Pancreas (tissue), 10 donors: ENCODE measurements at regions not wholly inside any gene's neighbourhood (a gene's known extent, or its start where the extent isn't known, plus 50 kb on each side); places are given as distances from the start of the nearest gene placed in this dataset.
A peak's percentile ranks its signal among the peaks of the same experiment; 100 is the strongest.

Experiments used
- ATAC-seq, 4 donors: fragments of 200-7000 bp; cut with Tn5 transposase; one replicate each; pipeline versions ENCODE4 v1.8.0 to v1.9.1; 2020; ENCODE audit warnings: mild to moderate bottlenecking in 4 of 4, moderate library complexity in 4 of 4
- DNase-seq, 6 donors: peaks; one replicate each; pipeline ENCODE4 v3.0.0-alpha.2; 2020
- FAIRE-seq: peaks from 2 replicates; lab custom pipeline; 2012; peaks lifted over from hg19 to GRCh38; lab: Jason Lieb, UNC
- H3K27ac ChIP-seq, 4 donors: fragments of 200-600 bp; sonication (generic); 1 replicate in 3 of 4; 2 replicates in 1 of 4; pipeline versions ENCODE4 v1.5.0 to v1.8.0; 2020
- H3K27me3 ChIP-seq, 4 donors: fragments of 200-600 bp; one replicate each; pipeline ENCODE4 v1.8.0; 2021
- H3K36me3 ChIP-seq, 3 donors: fragments of 200-600 bp; sonication (generic) in 1 of 3; one replicate each; pipeline versions ENCODE4 v1.5.0 to v1.8.0; 2020 to 2021
- H3K4me1 ChIP-seq, 3 donors: fragments of 200-600 bp; one replicate each; pipeline ENCODE4 v1.8.0; 2021
- H3K4me3 ChIP-seq, 4 donors: fragments of 200-600 bp; sonication (generic) in 2 of 4; one replicate each; pipeline versions ENCODE4 v1.5.0 to v1.8.0; 2020 to 2021
- H3K9me3 ChIP-seq, 4 donors: fragments of 200-600 bp; one replicate each; pipeline ENCODE4 v1.8.0; 2021
- CTCF ChIP-seq, 4 donors: fragments of 200-600 bp; sonication (generic) in 3 of 4; IDR thresholded peaks; one replicate each; pipeline versions ENCODE4 v1.5.0 to v1.8.0; 2021; ENCODE audit warnings: antibody characterized with exemption in 4 of 4
- WGBS, 2 donors: extraction: QIAGEN DNeasy Blood & Tissue Kit; methylation state at CpG; one replicate each; pipeline ENCODE4 v1.1.7; 2013; 5-methylcytosine and 5-hydroxymethylcytosine counted together
- intact Hi-C, 3 donors: fragments of 100-400 bp; cut with DNase I; formaldehyde crosslinking; loops; one replicate each; pipeline versions ENCODE4 v1.11.1 to v1.14.2; 2022
- donor health status: healthy with polysubstance abuse.
- donor health status: DM: no; HTN: no; CAD: no; lungs with moderate emphysema.
- donor health status: DM: no; HTN: no; CAD: no.
- donor health status: control.
- donor health status: control.
- donor health status: Bipolar disorder and iron deficiency.
- donor health status: DM: yes; HTN: yes; CAD: no.
- donor health status: DM: no; HTN: no; CAD: no.
- donor health status: DM: no; HTN: no; CAD: no.
- donor health status: DM: yes; HTN: yes; CAD: no.

DNA sequence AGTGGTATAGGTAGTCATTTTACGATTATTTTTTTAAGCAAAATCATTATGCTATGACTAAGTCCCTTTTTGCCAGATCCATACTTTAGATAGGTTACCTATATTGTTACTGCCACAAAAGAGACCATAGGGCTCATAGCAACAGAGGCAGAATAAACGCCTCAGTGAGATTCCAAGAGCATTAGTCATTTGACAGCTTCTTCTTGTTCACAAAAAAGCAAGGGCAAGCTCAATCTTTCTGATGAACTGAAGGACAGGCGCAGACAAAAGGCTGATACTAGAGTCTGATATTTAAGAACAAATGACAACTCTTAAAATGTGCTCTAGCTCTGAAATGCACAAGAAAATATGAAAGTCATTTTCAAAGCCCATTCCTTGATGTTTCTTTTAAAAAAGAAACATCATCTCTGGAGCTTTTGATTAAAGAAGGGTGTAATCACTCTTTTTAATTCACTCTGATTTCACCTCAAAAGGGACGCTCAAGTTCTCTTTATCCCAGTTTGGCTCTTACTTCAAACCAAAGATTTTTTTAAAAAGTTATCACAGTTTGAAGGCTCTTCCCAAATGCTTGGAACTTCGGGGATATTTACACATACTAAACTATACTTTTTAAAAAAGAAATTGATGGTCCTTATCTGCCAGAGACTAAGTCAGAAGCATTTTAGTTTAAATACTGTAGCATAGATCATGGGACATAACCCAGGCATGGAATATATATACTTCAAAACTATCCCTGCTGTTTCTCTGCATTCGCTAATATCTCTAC lies 187.2 kb downstream of the EFNB2 start:
- H3K27ac ChIP-seq = no peak overlapping the region
- H3K27me3 ChIP-seq = peaks cover 0 to 41% (median 0%) of the 10 kb centered on the region in 4 donors
- no peaks in the 10 kb centered on the region for H3K4me1 ChIP-seq
- no peak overlapping the region for H3K4me3 ChIP-seq
- no peaks in the 10 kb centered on the region for H3K9me3 ChIP-seq
- no peak for TF ChIP-seq CTCF (IDR thresholded peaks at IDR 0.05)
- intact Hi-C loops = no loop called here
- DNase-seq (no peak), ATAC-seq (no peak), FAIRE-seq (no peak)
- 57 to 69% methylated on average over 6 of the region's 6 CpGs for WGBS, 2 donors
- no peaks in the 10 kb centered on the region for H3K36me3 ChIP-seq

DNA sequence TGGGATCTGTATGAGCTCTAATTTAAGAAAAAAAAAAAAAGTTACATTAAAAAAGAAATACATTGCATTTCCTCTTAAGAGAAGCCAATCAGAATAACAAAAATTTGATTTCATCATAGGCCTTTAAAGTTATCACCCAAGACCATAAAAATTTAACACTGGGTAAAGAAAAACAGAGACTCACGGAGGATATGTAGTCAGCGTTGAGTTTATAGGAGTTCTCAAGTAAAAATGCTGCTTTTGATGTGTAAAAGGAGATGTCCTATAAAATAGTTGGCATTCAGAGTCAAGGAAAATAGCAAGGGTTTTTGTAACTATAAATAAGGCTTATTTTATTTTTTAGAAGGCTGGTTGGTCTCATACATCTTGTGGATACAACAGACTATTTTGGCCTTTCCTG lies 191.1 kb downstream of the EFNB2 start:
- Histone ChIP-seq H3K36me3 (no peaks in the 10 kb centered on the region), H3K4me1 (no peaks in the 10 kb centered on the region), H3K9me3 (peaks cover 0 to 4% (median 0%) of the 10 kb centered on the region in 4 donors), H3K27me3 (peaks cover 0 to 14% (median 0%) of the 10 kb centered on the region in 4 donors), H3K27ac (no peak overlapping the region), H3K4me3 (no peak overlapping the region)
- ATAC-seq (no peak), DNase-seq (no peak), FAIRE-seq (peak; percentile 86)
- TF ChIP-seq CTCF (IDR thresholded peaks at IDR 0.05) = no peak
- intact Hi-C loops = no loop called here
- WGBS, 2 donors = 87 to 94% methylated on average over 2 of the region's 2 CpGs

DNA sequence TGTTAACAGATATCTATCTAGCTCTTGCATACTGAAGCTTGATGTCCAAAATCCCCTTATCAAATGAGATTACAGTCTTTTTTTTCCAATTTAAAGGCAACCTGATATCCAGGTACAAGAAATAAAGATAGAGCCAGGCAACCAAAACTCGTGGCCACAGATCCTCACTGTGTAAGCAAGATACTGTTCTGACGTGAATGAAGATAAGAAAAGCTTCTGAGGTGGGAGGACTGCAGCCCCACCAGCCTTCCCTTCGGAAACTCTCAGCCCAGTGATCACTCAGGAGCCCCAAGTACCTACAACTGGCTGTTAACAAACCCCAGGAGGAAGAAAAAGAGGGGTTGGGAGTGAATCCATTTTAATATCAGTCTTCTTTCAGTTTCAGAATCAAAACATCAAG lies 191.6 kb downstream of the EFNB2 start:
- TF ChIP-seq CTCF (IDR thresholded peaks at IDR 0.05) = no peak
- H3K27ac ChIP-seq = no peak overlapping the region
- H3K9me3 ChIP-seq = peaks cover 0 to 4% (median 0%) of the 10 kb centered on the region in 4 donors
- H3K4me3 ChIP-seq = no peak overlapping the region
- WGBS, 2 donors = 26 to 29% methylated on average over 3 of the region's 3 CpGs
- no peaks in the 10 kb centered on the region for H3K36me3 ChIP-seq
- ATAC-seq = no peak
- FAIRE-seq = no peak
- no peak for DNase-seq
- intact Hi-C loops = no loop called here
- H3K4me1 ChIP-seq = no peaks in the 10 kb centered on the region
- peaks cover 0 to 12% (median 0%) of the 10 kb centered on the region in 4 donors for H3K27me3 ChIP-seq

DNA sequence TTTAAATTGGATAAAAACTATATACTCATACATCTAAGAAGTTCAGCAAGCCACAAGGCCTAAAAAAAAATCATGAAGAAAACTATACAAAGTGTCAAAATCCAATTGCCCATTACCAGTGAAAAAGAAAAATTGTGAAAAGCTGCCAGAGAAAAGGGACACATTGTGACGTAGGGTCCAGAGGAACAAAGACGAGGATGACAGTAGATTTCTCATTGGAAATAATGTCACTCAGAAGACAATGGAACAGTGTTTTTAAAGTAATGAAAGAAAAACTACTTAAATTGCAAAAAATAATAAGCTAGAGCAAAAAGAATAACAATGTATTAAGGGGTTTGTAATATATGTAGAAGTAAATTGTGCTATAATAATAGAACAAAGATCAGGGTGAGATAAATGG lies 195.2 kb downstream of the EFNB2 start:
- H3K4me1 ChIP-seq = no peaks in the 10 kb centered on the region
- WGBS, 2 donors = 76 to 88% methylated on average over 2 of the region's 2 CpGs
- FAIRE-seq (no peak), ATAC-seq (no peak), DNase-seq (no peak)
- H3K9me3 ChIP-seq = peaks cover 0 to 4% (median 0%) of the 10 kb centered on the region in 4 donors
- H3K4me3 ChIP-seq = no peak overlapping the region
- intact Hi-C loops = no loop called here
- H3K36me3 ChIP-seq = no peaks in the 10 kb centered on the region
- H3K27ac ChIP-seq = no peak overlapping the region
- H3K27me3 ChIP-seq = no peaks in the 10 kb centered on the region
- no peak for TF ChIP-seq CTCF (IDR thresholded peaks at IDR 0.05)
